WTC11 (cell line): ENCODE measurements at regions not wholly inside any gene's neighbourhood (a gene's known extent, or its start where the extent isn't known, plus 50 kb on each side); places are given as distances from the start of the nearest gene placed in this dataset.

ENCODE experiments used
- ATAC-seq: fragments of 200-7000 bp; cut with Tn5 transposase; 2 replicates; pipeline ENCODE4 v1.10.0; 2021; ENCODE audit warnings: mild to moderate bottlenecking, moderate library complexity
- CTCF ChIA-PET: fragments of 300-600 bp; sonication (Branson Sonifier 250); formaldehyde crosslinking; loops from one replicate; lab custom pipeline; 2021; ENCODE audit warnings: antibody characterized with exemption; lab: Charles Lee
- POLR2A ChIA-PET: fragments of 350-600 bp; sonication (Branson Sonifier 250); formaldehyde crosslinking; loops from one replicate; lab custom pipeline; 2021; ENCODE audit warnings: antibody characterized with exemption; lab: Charles Lee
- DNase-seq: peaks from one replicate; pipeline ENCODE4 v3.0.0; 2021; ENCODE audit warnings: low spot score
- H3K27ac Mint-ChIP-seq: 2 replicates; pipeline ENCODE4 v1.8.0; 2021; ENCODE audit warnings: mixed read lengths
- H3K27me3 Mint-ChIP-seq: 2 replicates; pipeline ENCODE4 v1.8.0; 2021; ENCODE audit warnings: low read depth, mild to moderate bottlenecking, moderate library complexity, mixed read lengths
- H3K36me3 Mint-ChIP-seq: 2 replicates; pipeline ENCODE4 v1.8.0; 2021; ENCODE audit warnings: mixed read lengths
- H3K4me1 Mint-ChIP-seq: 2 replicates; pipeline ENCODE4 v1.8.0; 2022; ENCODE audit warnings: mixed read lengths
- H3K4me3 Mint-ChIP-seq: 2 replicates; pipeline ENCODE4 v1.8.0; 2021; ENCODE audit warnings: mild to moderate bottlenecking, moderate library complexity, mixed read lengths
- H3K9me3 Mint-ChIP-seq: 2 replicates; pipeline ENCODE4 v1.8.0; 2021; ENCODE audit warnings: mixed read lengths
- AR ChIP-seq: fragments of 250-450 bp; sonication (Bioruptor Pico); IDR thresholded peaks from 2 replicates; pipeline ENCODE4 v1.9.0; 2021; ENCODE audit warnings: mild to moderate bottlenecking
- FOXP1 ChIP-seq: sonication (generic); formaldehyde crosslinking; IDR thresholded peaks from 2 replicates; pipeline ENCODE4 v1.8.0; 2022; ENCODE audit warnings: missing genetic modification reagents, mild to moderate bottlenecking, moderate library complexity, borderline replicate concordance
- IRF1 ChIP-seq: sonication (generic); formaldehyde crosslinking; IDR thresholded peaks from 2 replicates; pipeline ENCODE4 v1.8.0; 2023; ENCODE audit warnings: missing genetic modification reagents
- NFE2L1 ChIP-seq: sonication (generic); formaldehyde crosslinking; IDR thresholded peaks from 2 replicates; pipeline ENCODE4 v1.8.1; 2023; ENCODE audit warnings: missing genetic modification reagents
- PREB ChIP-seq: sonication (generic); formaldehyde crosslinking; IDR thresholded peaks from 2 replicates; pipeline ENCODE4 v1.8.1; 2022; ENCODE audit warnings: mild to moderate bottlenecking, missing genetic modification reagents, moderate library complexity, borderline replicate concordance
- SMAD3 ChIP-seq: sonication (generic); formaldehyde crosslinking; IDR thresholded peaks from 2 replicates; pipeline ENCODE4 v1.8.0; 2022; ENCODE audit warnings: missing genetic modification reagents, mild to moderate bottlenecking, borderline replicate concordance
- ZBTB21 ChIP-seq: sonication (generic); formaldehyde crosslinking; IDR thresholded peaks from 2 replicates; pipeline ENCODE4 v1.8.1; 2023; ENCODE audit warnings: mild to moderate bottlenecking, missing genetic modification reagents, borderline replicate concordance
- ZBTB43 ChIP-seq: sonication (generic); formaldehyde crosslinking; IDR thresholded peaks from 2 replicates; pipeline ENCODE4 v1.8.1; 2023; ENCODE audit warnings: mild to moderate bottlenecking, missing genetic modification reagents
- ZNF425 ChIP-seq: fragments of 250-450 bp; sonication (Bioruptor Pico); conservative IDR thresholded peaks from 2 replicates; pipeline ENCODE4 v1.9.0; 2021; ENCODE audit warnings: mild to moderate bottlenecking
- ZNF532 ChIP-seq: fragments of 250-450 bp; sonication (Bioruptor Pico); IDR thresholded peaks from 2 replicates; pipeline ENCODE4 v1.9.0; 2021; ENCODE audit warnings: mild to moderate bottlenecking, borderline replicate concordance
- ZNF671 ChIP-seq: fragments of 250-450 bp; sonication (Bioruptor Pico); IDR thresholded peaks from 2 replicates; pipeline ENCODE4 v1.8.0; 2021; ENCODE audit warnings: mild to moderate bottlenecking
- TF ChIP-seq, protein P1 (sequence below): sonication (generic); formaldehyde crosslinking; IDR thresholded peaks from 2 replicates; pipeline ENCODE4 v1.8.1; 2023; ENCODE audit warnings: mild to moderate bottlenecking, missing genetic modification reagents
- TF ChIP-seq, protein P2 (sequence below): sonication (generic); formaldehyde crosslinking; IDR thresholded peaks from 2 replicates; pipeline ENCODE4 v1.8.1; 2022; ENCODE audit warnings: low read depth, mild to moderate bottlenecking, moderate library complexity, missing genetic modification reagents, borderline replicate concordance
- TF ChIP-seq, protein P3 (sequence below): sonication (generic); formaldehyde crosslinking; IDR thresholded peaks from 2 replicates; pipeline ENCODE4 v1.8.0; 2023; ENCODE audit warnings: mild to moderate bottlenecking, missing genetic modification reagents
- TF ChIP-seq, protein P4 (sequence below): sonication (generic); formaldehyde crosslinking; IDR thresholded peaks from 2 replicates; pipeline ENCODE4 v1.8.1; 2023; ENCODE audit warnings: mild to moderate bottlenecking, missing genetic modification reagents, moderate library complexity

DNA sequence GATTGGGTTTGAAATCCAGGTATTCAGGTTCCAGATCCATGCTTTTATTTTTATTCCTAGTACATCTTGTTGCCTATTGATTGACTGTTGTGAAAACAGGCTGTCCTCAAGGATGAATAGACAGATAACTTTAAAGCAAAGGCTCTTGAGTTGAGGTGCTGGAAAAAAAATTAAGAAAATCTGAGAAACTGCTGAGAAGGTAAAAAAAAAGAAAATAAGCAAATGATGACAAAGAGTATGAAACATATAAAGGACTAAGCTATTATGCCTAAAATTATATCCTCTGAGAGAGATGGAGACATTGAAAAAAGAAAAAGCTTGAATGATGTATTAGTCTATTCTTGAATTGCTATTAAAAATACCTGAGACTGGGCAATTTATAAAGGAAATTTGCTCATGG is 392.3 kb upstream of the RGS17 start:
- TF ChIP-seq ZNF532 (no peak), ZBTB43 (CRISPR knock-in tag) (no peak), ZNF671 (CRISPR knock-in tag) (no peak), FOXP1 (CRISPR knock-in tag) (no peak), ZBTB21 (no peak), SMAD3 (no peak), AR (no peak), ZNF425 (CRISPR knock-in tag) (no peak), PREB (CRISPR knock-in tag) (no peak), IRF1 (CRISPR knock-in tag) (no peak), NFE2L1 (CRISPR knock-in tag) (no peak)
- TF ChIP-seq, protein P1, sequence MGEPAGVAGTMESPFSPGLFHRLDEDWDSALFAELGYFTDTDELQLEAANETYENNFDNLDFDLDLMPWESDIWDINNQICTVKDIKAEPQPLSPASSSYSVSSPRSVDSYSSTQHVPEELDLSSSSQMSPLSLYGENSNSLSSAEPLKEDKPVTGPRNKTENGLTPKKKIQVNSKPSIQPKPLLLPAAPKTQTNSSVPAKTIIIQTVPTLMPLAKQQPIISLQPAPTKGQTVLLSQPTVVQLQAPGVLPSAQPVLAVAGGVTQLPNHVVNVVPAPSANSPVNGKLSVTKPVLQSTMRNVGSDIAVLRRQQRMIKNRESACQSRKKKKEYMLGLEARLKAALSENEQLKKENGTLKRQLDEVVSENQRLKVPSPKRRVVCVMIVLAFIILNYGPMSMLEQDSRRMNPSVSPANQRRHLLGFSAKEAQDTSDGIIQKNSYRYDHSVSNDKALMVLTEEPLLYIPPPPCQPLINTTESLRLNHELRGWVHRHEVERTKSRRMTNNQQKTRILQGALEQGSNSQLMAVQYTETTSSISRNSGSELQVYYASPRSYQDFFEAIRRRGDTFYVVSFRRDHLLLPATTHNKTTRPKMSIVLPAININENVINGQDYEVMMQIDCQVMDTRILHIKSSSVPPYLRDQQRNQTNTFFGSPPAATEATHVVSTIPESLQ (CRISPR knock-in tag) = no peak
- TF ChIP-seq, protein P2, sequence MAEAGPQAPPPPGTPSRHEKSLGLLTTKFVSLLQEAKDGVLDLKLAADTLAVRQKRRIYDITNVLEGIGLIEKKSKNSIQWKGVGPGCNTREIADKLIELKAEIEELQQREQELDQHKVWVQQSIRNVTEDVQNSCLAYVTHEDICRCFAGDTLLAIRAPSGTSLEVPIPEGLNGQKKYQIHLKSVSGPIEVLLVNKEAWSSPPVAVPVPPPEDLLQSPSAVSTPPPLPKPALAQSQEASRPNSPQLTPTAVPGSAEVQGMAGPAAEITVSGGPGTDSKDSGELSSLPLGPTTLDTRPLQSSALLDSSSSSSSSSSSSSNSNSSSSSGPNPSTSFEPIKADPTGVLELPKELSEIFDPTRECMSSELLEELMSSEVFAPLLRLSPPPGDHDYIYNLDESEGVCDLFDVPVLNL (CRISPR knock-in tag) = no peak
- TF ChIP-seq, protein P3, sequence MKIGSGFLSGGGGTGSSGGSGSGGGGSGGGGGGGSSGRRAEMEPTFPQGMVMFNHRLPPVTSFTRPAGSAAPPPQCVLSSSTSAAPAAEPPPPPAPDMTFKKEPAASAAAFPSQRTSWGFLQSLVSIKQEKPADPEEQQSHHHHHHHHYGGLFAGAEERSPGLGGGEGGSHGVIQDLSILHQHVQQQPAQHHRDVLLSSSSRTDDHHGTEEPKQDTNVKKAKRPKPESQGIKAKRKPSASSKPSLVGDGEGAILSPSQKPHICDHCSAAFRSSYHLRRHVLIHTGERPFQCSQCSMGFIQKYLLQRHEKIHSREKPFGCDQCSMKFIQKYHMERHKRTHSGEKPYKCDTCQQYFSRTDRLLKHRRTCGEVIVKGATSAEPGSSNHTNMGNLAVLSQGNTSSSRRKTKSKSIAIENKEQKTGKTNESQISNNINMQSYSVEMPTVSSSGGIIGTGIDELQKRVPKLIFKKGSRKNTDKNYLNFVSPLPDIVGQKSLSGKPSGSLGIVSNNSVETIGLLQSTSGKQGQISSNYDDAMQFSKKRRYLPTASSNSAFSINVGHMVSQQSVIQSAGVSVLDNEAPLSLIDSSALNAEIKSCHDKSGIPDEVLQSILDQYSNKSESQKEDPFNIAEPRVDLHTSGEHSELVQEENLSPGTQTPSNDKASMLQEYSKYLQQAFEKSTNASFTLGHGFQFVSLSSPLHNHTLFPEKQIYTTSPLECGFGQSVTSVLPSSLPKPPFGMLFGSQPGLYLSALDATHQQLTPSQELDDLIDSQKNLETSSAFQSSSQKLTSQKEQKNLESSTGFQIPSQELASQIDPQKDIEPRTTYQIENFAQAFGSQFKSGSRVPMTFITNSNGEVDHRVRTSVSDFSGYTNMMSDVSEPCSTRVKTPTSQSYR = no peak
- TF ChIP-seq, protein P4, sequence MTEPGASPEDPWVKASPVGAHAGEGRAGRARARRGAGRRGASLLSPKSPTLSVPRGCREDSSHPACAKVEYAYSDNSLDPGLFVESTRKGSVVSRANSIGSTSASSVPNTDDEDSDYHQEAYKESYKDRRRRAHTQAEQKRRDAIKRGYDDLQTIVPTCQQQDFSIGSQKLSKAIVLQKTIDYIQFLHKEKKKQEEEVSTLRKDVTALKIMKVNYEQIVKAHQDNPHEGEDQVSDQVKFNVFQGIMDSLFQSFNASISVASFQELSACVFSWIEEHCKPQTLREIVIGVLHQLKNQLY (CRISPR knock-in tag) = no peak
- POLR2A ChIA-PET = no interaction called here
- Mint-ChIP-seq H3K36me3 (peaks cover 20% of the 10 kb centered on the region), H3K27ac (no peak overlapping the region), H3K27me3 (peaks cover 2% of the 10 kb centered on the region; the same call in 1 of the 2 replicates), H3K4me1 (no peaks in the 10 kb centered on the region), H3K9me3 (peaks cover 58% of the 10 kb centered on the region), H3K4me3 (no peak overlapping the region)
- DNase-seq = no peak
- ATAC-seq = no peak
- CTCF ChIA-PET = no interaction called here
